GM19324 (cell line): ENCODE measurements at regions not wholly inside any gene's neighbourhood (a gene's known extent, or its start where the extent isn't known, plus 50 kb on each side); places are given as distances from the start of the nearest gene placed in this dataset.

ENCODE experiments used
- ATAC-seq: cut with Tn5 transposase; IDR thresholded peaks from one replicate; pipeline ENCODE4 v1.9.1; 2021; ENCODE audit warnings: mild to moderate bottlenecking, moderate library complexity; ENCODE audit not compliant: unreplicated experiment, low FRiP score

DNA sequence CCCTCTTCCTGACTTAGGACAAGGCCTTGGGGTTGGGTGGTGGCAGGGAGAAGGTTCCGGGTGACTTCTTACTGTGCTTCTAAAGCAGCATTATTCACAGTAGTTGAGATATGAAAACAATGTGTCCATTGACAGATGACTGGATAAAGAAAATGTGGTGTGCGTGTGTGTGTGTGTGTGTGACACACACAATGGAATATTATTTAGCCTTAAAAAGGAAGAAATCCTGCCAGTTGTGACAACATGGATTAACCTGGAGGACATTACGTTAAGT lies 128.1 kb upstream of the RASGRP1 start:
- ATAC-seq: no peak

DNA sequence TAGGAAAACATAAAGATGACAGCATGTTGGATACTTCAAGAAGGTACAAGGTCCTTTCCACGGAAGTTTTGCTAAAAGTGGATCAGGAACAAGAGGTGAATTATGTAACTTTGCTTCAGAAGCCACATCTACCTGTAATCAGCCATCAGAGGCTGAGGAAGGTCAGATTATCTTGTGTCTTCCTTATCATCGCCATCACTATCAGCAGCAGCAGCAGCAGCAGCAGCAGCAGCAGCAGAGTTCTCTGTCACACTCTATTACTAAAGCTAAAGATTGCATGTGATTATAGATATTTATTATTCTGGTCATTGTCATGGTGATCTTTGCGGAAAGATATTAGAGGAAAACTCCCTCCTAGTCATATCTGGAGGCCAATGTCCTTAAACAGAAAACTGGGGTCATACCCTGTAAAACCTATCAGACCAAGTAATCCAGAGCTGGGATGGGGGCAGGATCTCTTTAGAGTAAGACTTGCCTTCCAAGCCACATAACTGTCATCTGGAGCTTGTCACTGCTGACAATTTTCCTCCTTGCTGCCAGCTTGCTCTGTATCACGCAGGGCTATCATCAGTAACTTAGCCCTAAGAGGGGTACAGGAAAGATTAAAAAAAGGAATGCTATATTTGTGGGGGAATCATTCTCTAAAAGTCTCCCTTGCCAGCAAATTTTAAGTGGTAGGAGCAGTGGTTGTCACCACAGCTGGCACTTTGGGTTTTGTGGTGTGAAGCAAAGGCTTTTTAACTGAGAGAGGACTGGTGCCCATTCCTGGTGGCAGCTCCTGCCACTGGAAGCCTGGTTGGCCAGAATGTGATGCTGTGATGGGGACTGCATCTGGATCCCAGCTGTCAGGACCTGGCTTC lies 130.9 kb upstream of the RASGRP1 start:
- no peak for ATAC-seq

DNA sequence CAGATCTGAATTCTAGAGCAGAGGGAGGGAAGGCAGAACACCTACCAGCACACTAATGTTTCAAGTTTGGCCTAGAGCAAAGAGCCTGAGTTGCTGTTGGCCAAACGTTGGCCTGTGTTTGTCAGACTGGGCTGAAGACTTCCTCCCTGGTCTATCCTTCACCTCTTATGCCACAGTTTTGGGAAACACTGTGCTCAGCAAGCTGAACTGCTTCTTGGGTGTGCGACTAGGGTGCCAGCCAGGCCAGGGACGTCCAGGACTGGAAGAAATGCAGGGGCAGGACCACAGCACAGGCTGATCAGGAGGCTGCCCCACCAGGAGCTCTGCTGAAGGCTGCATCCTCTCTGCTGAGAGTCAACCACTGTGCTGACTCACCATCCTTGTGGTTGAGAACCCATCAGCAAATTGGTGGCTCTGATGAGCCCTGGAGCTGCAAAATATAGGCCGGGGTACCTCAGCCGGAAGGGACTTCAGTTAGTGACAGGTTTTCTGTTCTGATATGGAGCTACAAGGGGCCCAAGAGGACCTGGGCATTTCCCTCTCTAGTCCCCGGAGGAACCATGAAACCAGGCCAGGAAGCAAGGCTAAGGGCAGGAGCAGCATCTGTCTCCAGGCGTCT lies 131.6 kb upstream of the RASGRP1 start:
- no peak for ATAC-seq

DNA sequence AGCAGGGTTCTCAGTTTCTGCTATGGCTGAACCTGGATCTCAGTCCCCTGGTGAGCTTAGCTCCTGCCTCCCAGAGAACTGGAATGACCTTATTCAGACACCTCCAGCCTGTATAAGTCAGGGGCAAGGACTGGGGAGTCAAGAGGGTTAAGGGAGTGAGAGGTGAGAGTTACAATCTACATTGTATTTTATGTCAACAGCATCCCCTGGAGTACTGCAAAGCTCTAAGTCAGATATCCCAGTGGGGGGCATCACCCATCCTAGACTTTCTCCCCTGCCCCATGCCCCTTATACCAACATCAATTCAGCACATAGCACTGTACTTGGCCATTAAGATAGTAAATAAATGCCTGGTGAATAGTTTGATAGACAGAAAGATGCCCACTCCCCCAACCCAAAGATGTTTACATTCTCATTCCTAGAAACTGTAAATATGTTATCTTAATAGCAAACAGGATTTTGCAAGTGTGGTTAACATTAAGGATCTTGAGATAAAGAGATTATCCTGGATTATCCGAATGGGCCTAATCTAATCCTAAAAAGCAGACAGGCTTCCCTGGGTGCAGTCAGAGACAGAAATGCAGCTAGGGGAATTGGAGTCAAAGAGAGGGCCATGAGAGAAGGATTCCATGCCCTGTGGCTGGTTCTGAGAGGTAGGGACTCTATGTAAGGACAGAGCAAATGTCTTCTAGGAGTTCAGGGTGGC lies 132.3 kb upstream of the RASGRP1 start:
- ATAC-seq: no peak

DNA sequence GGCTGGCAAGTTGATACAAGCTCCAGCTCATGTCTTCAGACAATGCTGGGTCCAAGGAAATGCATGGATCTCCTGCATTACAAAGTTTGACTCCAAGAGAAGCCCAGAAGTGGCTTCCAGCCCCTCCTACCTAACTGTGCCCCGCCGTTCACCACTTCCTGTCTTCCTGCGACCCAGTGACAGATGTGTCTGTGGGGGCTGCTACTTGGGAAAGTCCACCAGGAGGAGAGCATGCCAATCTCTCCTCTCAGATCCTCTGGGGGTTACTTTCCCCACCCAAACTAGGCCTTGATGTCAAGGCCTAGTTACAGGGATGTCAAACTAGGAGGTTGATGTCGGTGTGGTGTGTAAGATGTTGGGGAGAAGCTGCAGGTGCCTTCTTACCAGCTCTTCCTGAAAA lies 133.6 kb upstream of the RASGRP1 start:
- ATAC-seq: no peak

DNA sequence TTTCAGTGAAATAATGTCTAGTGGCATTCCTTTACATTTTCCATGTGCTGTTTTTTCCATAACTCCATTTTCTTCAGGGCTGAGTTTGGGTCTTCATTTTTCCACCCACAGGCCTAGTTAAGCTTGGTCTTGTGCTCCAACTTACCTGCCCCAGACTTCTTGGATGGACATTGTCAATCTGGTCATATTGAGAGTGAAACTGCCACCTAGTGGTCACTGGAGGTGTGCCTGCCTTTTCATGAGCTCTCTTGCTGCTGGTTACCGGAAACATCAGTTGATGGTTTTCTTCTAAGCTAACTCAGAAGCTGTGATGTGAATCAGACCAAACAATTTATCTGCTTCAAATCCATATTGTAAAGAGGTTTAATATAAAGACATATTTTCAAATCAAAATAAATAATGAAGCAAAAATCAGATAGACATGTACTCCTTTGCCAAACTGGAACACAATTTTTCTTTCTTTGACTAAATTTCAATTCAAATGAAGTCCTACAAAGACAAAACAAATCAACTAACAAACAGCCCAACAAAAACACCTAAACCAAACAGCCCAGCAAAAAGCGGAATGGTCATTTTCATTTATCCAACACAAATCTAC lies 135.1 kb upstream of the RASGRP1 start:
- peak; percentile 63 for ATAC-seq

DNA sequence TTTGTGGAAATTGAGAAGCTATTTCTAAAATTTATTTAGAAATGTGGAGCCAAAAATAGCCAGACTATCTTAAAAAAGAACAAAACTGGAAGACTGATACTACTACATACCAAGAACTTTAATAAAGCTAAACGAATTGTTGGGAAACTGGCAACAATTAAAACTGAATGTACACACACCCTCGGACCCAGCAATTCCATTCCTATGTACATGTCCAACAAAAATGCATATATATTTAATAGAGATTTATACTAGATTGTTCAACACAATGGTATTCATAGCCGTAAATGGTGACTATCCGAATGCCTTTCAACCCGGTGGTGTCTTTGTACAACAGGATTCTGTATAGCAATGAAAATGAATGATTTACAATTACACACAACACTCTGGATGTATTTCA lies 136.5 kb upstream of the RASGRP1 start:
- ATAC-seq: no peak

DNA sequence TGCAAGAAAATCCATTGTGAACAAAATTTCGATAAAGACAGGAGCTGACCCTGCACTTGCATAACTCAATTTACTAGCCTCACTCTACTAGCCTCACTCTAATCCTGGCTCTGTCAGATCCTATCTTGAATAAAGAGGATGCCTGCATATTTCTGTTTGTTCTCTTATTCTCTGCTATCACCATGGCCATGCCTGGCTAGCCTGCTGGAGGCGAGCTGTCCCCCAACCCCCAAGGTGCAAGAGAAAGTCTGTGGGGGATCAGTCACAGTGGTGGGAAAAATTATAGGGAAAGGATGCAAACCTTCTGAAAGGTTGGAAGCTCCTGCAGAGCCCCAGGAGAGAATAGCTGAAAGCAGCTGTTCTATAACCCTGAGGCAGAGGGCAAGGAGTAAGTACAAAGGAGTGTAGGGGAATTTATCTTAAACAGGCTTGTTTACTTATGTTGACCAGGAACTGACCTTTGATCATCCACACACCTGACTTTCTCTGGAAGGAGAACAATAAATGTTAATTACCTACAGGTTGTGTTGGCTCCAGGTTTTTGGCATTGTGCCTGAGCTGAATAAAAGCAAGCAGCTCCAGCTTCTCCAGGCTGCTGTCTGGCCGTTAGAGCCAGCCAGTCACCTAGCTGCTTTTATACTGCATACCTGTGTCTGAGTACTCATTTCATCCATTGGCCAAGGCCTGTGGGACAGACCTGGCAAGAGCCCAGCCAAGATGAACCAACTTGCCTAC lies 137.7 kb upstream of the RASGRP1 start:
- no peak for ATAC-seq

DNA sequence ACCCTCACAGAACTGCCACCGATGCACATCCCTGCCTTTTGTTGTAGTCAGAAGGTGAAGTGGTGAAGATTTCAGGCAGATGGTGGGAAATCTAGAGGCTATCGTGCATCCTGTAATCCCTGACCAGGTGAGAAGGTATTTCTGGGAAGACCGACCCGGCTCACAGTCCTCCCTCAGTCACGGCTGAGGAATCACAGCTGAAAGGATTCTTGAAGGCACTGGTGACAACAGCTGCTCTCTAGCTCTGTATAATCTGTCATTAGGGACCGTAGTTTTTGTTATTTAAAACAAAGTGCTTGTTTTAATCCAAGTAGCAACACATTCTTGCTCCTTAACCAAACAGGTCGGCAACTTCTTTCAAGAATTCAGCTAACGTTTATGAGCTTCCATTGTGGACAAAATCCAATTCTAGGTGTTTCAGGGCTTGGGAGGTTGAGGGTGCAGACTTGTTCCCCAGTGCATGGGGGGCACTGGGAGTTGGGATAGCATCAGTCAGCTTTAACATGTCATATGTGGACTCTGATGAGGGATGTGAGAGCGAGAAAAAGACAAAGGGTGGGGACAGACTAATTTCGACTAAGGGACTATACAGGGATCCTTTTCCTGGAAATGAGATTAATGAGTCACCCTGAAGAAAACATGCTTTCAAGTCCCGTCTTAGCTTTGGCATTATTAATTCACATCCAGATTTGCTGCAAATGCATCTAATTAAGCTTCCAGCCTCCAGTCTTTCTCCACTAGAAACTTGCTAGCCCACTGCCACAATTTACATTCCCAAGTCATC lies 141.0 kb upstream of the RASGRP1 start:
- no peak for ATAC-seq

DNA sequence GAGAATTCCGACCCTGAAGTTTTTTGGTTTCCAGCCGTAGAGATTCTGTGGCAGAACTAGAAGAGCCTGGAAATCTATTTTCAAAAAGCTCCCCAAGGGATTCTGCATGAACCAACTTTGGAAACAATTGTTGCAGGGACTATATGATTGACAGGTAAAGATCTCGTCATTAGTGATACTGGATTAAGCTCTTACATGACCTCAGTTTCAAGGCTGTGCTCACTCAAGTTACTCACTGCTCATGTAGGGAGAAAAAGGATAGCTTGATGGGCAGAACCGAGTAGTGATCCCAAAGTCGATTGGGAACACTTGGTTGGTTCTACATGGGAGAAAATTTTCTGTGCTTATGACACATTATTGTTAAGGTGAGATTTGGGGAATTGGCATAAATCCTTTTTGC lies 142.3 kb upstream of the RASGRP1 start:
- no peak for ATAC-seq

DNA sequence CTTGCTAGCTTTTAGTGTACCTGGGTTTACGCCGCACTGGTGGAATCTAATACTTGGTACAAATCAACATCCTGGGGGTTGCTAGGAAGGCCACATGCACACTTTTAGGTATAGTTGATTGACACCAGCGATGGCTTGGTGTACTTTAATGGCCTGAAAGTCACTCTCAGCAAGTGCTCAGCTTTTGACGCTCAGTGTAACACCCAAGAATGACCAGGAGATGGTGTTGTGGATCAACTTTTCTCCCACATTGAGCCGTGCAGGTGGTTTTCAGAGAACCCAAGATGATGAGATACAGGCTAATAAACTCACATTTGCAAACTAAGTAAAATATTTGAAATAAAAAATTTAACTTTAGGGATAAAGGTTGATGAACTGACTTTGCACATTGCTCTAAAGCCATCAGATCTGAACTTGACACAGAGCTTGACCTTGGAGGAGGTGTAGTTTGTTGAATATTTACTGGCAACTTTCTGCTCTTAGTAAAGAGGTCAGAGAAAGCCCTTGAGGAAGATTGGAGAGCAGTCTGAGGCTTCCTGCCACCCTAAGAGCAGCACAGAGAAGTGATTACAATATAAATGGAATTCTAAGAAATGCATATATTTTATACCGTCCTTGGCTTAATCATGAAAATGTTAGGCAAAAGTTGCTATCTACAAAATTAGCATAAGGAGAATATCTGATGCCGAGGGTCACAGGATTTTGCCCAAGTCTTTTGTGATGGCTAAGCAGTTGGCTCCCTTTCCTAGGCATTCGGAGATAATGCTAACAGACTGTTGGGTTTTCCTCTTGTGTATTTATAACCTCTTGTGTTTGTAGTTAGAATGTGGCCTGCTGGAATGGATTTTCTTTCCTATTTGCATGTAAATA lies 143.4 kb upstream of the RASGRP1 start:
- peak; percentile 66 for ATAC-seq

DNA sequence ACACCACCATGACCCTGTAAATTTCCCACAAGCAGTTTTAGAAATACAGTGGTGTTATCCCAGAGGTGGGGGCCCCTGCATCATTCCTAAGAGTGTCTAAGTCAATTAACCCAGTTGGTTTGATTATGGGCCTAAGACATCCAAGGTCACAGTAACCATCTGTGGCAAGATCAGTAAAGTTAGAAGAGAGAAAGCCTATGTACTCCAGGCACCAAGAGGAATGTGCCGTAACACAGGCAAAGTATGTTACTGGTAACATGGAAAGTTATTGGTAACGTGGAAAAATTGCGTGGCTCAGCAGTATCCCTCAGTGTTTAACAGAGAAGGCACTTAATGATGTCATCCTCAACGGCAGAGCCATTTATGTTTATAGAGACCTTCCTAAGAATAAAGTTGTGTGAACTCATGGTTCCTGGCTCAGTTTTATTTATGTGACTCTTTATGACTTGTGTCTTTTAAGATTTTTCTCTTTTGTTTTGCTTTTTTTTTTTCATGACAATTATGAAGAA lies 144.1 kb upstream of the RASGRP1 start:
- no peak for ATAC-seq

DNA sequence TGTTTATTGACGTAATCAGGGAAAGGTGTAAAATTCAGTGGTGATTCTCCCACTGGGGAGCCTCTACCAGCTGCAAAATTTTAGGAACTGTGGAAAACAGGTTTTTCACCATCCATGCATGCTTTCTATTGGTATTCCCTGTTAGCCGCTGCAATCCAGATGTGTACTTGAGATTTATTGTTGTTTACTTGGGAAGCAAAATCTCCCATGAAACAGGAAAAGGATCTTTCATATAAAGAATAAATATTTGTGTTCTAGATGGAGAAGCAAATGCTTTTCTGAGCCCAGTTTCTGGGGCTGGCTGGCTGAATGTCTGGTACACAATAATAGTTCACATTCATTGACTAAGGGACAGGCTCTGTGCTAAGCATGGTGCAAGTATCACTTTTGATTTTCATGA lies 144.6 kb upstream of the RASGRP1 start:
- no peak for ATAC-seq

DNA sequence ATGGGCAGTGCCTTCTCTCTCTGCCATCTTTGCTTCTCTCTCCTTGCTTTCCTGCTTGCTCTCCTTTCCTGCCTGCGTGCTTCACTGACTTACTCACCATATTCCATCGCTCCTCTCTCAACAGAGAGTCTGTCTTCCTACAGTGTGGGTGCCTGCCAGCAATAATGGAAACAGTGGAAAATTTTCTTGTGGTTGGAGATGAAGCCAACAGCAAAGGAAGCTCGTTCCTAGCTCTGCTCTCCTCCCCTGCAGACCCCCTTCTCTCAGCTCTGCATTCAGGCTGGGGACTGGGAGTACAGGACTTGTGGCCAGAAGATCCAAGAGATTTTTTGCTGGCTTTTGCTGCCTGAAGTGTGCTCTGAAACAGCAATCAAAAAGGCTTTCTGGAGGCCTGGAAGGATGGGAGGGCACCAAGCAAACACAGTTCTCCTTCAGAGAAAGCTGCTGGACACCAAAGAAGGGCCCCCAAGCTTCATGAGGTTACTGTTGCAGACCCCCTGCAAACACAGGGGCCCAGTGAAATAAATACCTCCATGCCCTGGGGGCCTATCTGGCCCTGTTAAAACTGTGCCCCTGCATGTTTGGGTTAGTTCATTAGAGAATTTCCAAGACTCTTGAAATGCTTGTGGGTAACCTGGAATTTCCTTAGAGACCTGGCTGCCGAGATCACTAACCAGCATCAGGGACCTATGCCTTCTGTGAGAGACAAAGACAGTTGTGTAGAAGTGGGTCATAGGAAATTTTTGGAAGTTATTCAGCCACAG lies 149.9 kb upstream of the RASGRP1 start:
- no peak for ATAC-seq

DNA sequence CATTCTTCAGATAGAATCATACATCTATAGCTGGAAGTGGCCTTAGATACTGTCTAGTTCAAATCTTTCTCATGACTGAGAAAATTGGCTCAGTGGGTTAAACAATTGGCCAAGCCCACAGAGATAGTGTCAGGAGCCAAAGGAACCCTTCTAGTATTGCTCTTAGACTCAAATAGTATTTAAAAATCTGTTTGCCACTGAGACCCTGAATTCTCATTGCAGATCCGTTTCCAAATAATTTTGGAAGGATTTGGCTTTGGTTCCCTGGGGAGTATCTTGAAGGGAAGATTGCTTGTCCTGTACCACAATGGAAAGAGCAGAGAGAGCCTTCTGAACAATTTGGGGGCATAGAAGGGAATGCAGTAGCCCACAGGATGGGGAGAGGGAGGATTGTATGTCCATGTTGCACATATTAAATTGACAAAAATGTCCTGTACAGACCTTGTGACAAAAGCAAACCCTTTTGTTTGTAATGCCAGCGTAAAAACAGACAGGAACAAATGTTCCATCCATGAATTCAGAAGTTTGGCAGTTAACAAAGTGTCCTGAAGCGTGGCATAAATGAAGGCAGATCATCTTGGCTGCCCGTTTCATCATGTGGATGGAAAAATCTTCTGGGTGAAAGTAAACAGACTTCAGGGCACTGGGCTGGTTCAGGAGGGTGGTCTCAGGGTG lies 156.4 kb upstream of the RASGRP1 start:
- ATAC-seq: no peak

DNA sequence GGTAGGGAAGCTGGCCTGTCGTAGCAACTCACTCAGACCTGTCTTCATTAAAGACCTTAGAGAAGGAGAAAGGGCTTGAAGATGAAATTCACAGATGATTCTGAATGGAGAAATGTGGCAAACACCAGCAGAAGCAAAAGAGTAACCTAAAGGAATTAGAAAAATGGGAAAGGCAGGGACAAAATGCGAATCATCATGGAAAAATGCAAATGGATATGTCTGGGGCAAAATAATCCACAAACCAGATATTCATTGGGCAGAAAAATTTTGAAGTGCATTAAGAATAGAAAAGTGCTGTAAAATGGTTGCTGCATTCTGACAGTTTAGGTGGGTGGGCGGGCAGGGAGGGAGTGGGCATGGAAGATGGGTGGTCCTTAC lies 156.9 kb upstream of the RASGRP1 start:
- no peak for ATAC-seq

DNA sequence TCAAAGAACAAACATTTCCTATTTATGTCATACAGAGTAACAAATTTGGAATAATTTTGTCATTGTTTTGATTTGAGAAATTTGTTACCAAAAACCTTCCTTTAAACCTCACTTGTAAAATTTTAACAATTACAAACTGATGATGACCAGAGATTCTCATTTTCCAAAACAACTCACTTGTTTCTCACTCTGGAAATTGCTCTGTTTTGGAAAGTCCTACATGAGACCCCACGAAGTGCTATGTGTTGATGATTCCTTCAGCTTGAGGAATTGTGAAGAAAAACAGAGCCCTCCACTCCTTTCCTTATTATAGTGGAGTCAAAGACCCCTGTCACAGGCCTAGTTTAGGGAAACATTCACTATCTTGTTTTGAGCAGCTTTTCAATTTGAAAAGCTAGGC lies 157.6 kb upstream of the RASGRP1 start:
- ATAC-seq: no peak

DNA sequence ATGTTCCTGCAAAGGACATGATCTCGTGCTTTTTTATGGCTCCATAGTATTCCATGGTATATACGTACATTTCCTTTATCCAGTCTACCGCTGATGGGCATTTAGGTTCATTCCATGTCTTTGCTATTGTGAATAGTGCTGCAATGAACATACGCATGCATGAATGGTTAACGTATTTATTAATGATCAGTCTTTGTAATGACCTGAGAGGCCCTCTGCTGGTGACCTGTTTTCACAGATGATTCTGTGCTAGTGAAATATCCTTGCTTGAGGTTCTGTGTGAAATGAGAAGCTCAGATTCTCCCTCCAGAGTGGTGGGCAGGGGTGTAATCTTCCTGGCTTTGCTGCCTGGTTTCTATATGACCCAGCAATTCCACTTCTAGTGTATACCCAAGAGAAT lies 160.2 kb upstream of the RASGRP1 start:
- no peak for ATAC-seq
